Calu3 (cell line): ENCODE measurements at regions not wholly inside any gene's neighbourhood (a gene's known extent, or its start where the extent isn't known, plus 50 kb on each side); places are given as distances from the start of the nearest gene placed in this dataset.

Experiments
- BruUV-seq: library from RNA; stranded (reverse); fragments of 400-500 nt; replicated peaks from 2 replicates; lab custom pipeline; 2021; lab: Mats Ljungman, UMichigan
- CTCF ChIA-PET: fragments of 300-600 bp; sonication (Branson Sonifier 250); formaldehyde crosslinking; loops from one replicate; lab custom pipeline; 2022; ENCODE audit warnings: antibody characterized with exemption; lab: Charles Lee
- DNase-seq: peaks from one replicate; pipeline ENCODE4 v3.0.0; 2022
- H3K27ac Mint-ChIP-seq: one replicate; pipeline ENCODE4 v1.8.0; 2022; ENCODE audit warnings: mixed read lengths; ENCODE audit not compliant: unreplicated experiment
- H3K27me3 Mint-ChIP-seq: one replicate; pipeline ENCODE4 v1.8.0; 2022; ENCODE audit warnings: mixed read lengths; ENCODE audit not compliant: unreplicated experiment
- H3K36me3 Mint-ChIP-seq: one replicate; pipeline ENCODE4 v1.8.0; 2022; ENCODE audit warnings: mild to moderate bottlenecking, moderate library complexity, mixed read lengths; ENCODE audit not compliant: insufficient read depth, unreplicated experiment
- H3K4me1 Mint-ChIP-seq: one replicate; pipeline ENCODE4 v1.8.0; 2022; ENCODE audit warnings: mild to moderate bottlenecking, low read depth, mixed read lengths; ENCODE audit not compliant: unreplicated experiment
- H3K4me3 Mint-ChIP-seq: one replicate; pipeline ENCODE4 v1.8.0; 2022; ENCODE audit warnings: mild to moderate bottlenecking, low read depth, moderate library complexity, mixed read lengths; ENCODE audit not compliant: unreplicated experiment
- H3K9me3 Mint-ChIP-seq: one replicate; pipeline ENCODE4 v1.8.0; 2022; ENCODE audit warnings: low read depth, mixed read lengths; ENCODE audit not compliant: unreplicated experiment
- intact Hi-C: fragments of 100-400 bp; cut with micrococcal nuclease; formaldehyde crosslinking; loops from one replicate; pipeline ENCODE4 v1.10.0; 2022; ENCODE audit not compliant: unreplicated experiment
- TF ChIP-seq, protein P1 (sequence below): fragments of 200-600 bp; IDR thresholded peaks from one replicate; pipeline ENCODE4 v1.8.0; 2022; ENCODE audit warnings: antibody characterized with exemption; ENCODE audit not compliant: unreplicated experiment

DNA sequence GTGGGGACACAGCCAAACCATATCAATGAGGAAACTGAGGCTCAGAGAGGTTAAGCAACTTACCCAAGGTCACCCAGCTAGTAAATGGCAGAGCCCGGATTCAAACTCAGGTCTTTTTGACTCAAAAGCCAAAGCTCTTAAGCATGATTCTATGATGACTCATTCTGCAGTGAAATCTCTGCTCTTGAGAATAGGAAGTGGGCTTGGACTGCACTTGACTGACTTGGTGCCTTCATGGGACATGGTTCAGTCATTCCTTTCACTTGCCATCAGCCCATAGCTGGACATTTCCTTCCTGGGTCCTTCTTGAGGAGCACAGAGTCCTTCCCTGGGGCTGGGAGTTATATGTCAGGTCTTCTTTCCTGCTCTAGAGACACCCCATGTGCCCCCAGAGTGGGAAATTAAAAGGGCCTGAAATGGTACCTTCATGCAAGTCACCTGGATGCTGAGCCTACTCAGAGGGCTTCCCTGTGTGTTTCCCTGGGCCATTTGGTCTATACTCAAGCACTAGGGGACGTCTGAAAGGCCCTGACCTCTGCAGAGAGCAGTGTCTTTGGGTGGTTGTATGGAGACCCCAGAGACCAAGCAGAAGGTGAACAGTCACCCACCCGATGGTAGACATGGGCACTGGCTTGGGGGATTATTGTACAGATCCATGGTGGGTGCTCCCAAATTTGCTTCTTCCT is 62.4 kb upstream of the SDK1 start:
- BruUV-seq, result no TSS peak
- TF ChIP-seq, protein P1, sequence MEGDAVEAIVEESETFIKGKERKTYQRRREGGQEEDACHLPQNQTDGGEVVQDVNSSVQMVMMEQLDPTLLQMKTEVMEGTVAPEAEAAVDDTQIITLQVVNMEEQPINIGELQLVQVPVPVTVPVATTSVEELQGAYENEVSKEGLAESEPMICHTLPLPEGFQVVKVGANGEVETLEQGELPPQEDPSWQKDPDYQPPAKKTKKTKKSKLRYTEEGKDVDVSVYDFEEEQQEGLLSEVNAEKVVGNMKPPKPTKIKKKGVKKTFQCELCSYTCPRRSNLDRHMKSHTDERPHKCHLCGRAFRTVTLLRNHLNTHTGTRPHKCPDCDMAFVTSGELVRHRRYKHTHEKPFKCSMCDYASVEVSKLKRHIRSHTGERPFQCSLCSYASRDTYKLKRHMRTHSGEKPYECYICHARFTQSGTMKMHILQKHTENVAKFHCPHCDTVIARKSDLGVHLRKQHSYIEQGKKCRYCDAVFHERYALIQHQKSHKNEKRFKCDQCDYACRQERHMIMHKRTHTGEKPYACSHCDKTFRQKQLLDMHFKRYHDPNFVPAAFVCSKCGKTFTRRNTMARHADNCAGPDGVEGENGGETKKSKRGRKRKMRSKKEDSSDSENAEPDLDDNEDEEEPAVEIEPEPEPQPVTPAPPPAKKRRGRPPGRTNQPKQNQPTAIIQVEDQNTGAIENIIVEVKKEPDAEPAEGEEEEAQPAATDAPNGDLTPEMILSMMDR, result no peak
- Mint-ChIP-seq H3K27ac (no peak overlapping the region), H3K9me3 (peaks cover 7% of the 10 kb centered on the region), H3K27me3 (no peaks in the 10 kb centered on the region), H3K4me1 (peaks cover 15% of the 10 kb centered on the region), H3K4me3 (no peak overlapping the region), H3K36me3 (peaks cover 3% of the 10 kb centered on the region)
- intact Hi-C loops, result no loop called here
- DNase-seq, result no peak
- CTCF ChIA-PET, result no interaction called here

DNA sequence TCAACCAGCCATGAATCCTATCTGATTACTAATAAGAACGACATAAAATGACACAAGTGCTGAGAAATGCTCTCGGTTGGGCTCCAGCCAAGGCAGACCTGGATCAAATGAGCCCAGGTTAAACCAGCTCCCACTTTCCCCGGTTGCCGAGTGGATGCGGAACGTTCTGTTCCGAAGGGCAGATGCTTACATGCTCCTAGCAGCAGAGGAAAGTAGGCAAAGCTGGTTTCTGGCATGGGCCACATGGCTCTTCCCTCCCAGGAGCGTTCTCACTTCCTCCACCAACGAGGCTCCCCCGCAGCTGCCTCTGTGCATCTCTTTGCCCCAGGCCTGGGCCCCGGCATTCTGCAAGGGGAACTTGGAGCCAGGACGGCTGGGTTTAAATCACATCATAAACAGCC is 61.8 kb upstream of the SDK1 start:
- H3K9me3 Mint-ChIP-seq, result peaks cover 7% of the 10 kb centered on the region
- intact Hi-C loops, result no loop called here
- DNase-seq, result peak; percentile 22
- no peak overlapping the region for H3K27ac Mint-ChIP-seq
- no peak overlapping the region for H3K4me3 Mint-ChIP-seq
- TF ChIP-seq, protein P1, result no peak
- no peaks in the 10 kb centered on the region for H3K27me3 Mint-ChIP-seq
- CTCF ChIA-PET, result no interaction called here
- peaks cover 22% of the 10 kb centered on the region for H3K4me1 Mint-ChIP-seq
- H3K36me3 Mint-ChIP-seq, result peaks cover 4% of the 10 kb centered on the region
- BruUV-seq, result no TSS peak

DNA sequence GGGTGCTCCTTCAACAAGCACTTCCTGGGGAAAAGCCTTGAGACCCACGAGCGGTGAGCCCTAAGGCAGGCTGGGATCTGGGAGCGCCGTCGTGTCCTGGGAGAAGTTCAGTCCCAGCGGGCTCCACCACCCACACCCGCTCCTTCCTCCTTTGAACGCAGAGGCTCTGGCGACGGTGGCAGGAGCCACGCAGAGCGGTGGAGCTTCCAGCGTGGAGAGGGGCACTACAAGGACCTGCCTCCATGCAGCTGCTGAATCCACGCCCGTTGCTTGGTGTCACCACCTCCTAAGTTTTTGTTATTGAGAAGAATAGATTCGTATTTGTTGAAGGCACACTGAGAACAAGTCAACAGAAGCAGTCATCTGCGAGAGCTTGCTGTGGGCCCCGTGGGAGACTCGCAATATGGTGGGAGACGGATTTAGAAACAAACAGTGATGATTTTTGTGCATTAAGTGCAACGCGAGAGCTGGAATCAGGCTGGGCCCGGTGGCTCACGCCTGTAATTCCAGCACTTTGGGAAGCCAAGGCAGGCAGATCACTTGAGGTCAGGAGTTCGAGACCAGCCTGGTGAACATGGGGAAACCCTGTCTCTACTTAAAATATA is 60.1 kb upstream of the SDK1 start:
- H3K27me3 Mint-ChIP-seq, result no peaks in the 10 kb centered on the region
- H3K9me3 Mint-ChIP-seq, result no peaks in the 10 kb centered on the region
- TF ChIP-seq, protein P1, result no peak
- no peak for DNase-seq
- H3K4me3 Mint-ChIP-seq, result no peak overlapping the region
- H3K27ac Mint-ChIP-seq, result no peak overlapping the region
- H3K4me1 Mint-ChIP-seq, result peaks cover 33% of the 10 kb centered on the region
- peaks cover 4% of the 10 kb centered on the region for H3K36me3 Mint-ChIP-seq
- CTCF ChIA-PET, result interaction anchor here (0.6 kb wide), 1 partner anchor 10 kb away, joined by 3 read pairs; no protein-coding TSS in a partner anchor
- BruUV-seq, result no TSS peak
- intact Hi-C loops, result no loop called here

DNA sequence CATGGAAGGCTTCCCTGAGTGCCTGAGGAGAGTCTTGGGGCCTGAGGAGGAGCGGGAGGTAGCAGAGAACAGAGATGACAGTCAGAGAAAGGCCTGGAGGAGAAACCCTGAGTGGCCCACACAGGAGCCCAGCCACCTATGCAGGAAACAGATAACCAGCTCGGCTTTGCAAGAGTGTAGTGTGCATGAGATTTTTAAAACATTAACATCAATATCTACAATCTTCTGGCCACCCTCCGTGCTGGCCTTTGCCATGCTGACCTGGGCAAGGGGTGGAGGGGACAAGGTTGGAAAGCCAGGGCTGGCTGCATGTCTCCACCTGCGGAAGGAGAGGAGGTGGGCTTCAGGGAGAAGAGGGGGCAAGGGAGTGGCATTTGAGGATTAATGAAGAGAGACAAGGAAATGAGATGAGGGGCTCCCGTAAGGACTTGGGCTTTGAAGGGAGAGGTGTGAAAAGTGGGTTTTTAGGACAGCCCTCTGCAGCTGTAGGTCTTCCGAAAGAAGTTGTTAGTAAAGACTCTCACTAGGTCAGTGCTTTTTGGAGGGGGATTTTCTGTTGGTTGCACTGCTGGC is 59.3 kb upstream of the SDK1 start:
- Mint-ChIP-seq H3K27ac (no peak overlapping the region), H3K4me3 (no peak overlapping the region), H3K4me1 (peaks cover 33% of the 10 kb centered on the region), H3K9me3 (peaks cover 5% of the 10 kb centered on the region), H3K36me3 (peaks cover 4% of the 10 kb centered on the region), H3K27me3 (no peaks in the 10 kb centered on the region)
- no peak for DNase-seq
- intact Hi-C loops, result no loop called here
- CTCF ChIA-PET, result interaction anchor here (0.6 kb wide), 4 partner anchors 11 to 364 kb away, joined by 3 to 6 read pairs (median 3); no protein-coding TSS in a partner anchor
- no TSS peak for BruUV-seq
- TF ChIP-seq, protein P1, result no peak
